Cardiac muscle cell (in vitro differentiated cells and primary cell): ENCODE measurements at regions not wholly inside any gene's neighbourhood (a gene's known extent, or its start where the extent isn't known, plus 50 kb on each side); places are given as distances from the start of the nearest gene placed in this dataset.

Experiments
- DNase-seq, 2 donors: peaks; one replicate each; pipeline versions ENCODE4 v3.0.0 to v3.0.0-alpha.2; 2010 to 2017; ENCODE audit warnings: low read depth in 1 of 2, low spot score in 1 of 2
- H3K27ac ChIP-seq: fragments of 200-600 bp; sonication (generic); 2 replicates; pipeline ENCODE4 v1.5.1; 2016
- H3K27me3 ChIP-seq: fragments of 200-600 bp; sonication (generic); 2 replicates; pipeline ENCODE4 v1.6.0; 2016; ENCODE audit warnings: control low read depth
- H3K36me3 ChIP-seq: fragments of 200-600 bp; sonication (generic); 2 replicates; pipeline ENCODE4 v1.5.1; 2016; ENCODE audit warnings: control low read depth
- H3K4me1 ChIP-seq: fragments of 200-600 bp; sonication (generic); 2 replicates; pipeline ENCODE4 v1.8.1; 2017; ENCODE audit warnings: low read depth, mild to moderate bottlenecking, mixed run types
- H3K4me3 ChIP-seq: fragments of 200-600 bp; sonication (generic); 2 replicates; pipeline ENCODE4 v1.5.1; 2016; ENCODE audit warnings: mild to moderate bottlenecking
- H3K9me3 ChIP-seq: fragments of 200-600 bp; sonication (generic); 2 replicates; pipeline ENCODE4 v1.5.1; 2017; ENCODE audit warnings: low read depth, mild to moderate bottlenecking, control low read depth
- TF ChIP-seq, protein P1 (sequence below): IDR thresholded peaks from 2 replicates; pipeline ENCODE4 v1.5.1; 2012; ENCODE audit warnings: low read depth, mild to moderate bottlenecking, low read length

DNA sequence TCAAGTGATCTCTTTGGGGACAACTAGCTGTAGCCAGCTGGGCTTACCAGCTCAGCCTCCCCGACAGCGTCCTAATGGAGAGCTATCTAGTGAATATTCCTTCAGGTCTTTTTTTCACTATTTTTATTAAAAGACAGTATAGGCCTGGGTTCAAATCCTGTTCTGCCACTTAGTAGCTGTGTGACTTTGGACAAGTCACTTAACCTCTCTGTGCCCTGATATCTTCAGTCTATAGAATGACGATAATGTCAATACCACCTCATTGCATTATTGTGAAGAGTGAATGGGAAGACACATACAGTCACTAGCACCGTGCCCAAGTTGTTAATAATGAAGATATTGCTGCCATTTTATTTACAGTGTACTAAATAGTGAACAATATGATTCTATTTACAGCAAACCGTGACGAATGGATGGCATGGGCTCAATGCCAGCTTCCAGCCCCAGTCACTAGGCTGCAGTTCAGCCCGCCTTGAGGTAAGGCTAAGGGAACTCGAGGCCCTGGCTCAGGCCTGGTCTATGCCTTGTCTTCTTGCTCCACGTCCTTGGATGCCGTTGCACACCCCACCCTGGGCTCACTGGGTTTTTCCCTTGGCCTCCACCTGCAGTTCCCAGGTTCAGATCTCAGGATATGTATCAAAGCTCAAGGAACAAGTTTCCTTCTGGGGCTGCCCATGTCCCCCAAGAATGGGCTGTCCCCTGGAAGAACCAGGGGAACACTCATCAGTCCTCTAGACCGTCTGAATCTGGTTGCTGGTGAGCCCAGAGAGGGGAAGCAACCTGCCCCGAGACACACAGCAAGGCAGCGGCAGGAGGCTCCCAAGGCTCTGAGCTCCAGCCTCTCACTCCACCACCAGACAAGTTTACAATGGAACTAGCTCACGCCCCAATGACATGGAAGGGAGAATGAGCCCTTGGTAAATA lies 95.4 kb upstream of the TNRC6C start:
- TF ChIP-seq, protein P1, sequence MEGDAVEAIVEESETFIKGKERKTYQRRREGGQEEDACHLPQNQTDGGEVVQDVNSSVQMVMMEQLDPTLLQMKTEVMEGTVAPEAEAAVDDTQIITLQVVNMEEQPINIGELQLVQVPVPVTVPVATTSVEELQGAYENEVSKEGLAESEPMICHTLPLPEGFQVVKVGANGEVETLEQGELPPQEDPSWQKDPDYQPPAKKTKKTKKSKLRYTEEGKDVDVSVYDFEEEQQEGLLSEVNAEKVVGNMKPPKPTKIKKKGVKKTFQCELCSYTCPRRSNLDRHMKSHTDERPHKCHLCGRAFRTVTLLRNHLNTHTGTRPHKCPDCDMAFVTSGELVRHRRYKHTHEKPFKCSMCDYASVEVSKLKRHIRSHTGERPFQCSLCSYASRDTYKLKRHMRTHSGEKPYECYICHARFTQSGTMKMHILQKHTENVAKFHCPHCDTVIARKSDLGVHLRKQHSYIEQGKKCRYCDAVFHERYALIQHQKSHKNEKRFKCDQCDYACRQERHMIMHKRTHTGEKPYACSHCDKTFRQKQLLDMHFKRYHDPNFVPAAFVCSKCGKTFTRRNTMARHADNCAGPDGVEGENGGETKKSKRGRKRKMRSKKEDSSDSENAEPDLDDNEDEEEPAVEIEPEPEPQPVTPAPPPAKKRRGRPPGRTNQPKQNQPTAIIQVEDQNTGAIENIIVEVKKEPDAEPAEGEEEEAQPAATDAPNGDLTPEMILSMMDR, result no peak
- DNase-seq, result no peak
- H3K36me3 ChIP-seq, result no peaks in the 10 kb centered on the region

DNA sequence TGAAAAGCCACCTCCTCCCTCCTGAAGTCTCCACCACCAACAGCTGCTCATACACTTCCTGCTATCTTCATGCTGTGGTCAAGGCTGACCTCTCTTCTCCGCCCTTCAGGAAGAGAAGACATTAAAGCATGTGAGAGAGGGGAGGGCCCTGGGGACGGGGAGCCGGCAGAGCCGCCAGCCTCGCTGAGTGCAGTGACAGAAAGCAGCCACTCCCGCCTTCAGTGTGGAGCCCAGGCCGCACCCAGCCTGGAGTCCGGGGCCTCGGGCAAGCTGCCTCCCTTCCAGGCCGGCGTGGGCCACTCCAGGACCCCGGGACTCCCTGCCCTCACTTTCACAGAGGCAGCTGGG lies 94.7 kb upstream of the TNRC6C start:
- Histone ChIP-seq H3K27me3 (no peaks in the 10 kb centered on the region), H3K27ac (no peak overlapping the region), H3K9me3 (no peaks in the 10 kb centered on the region), H3K4me3 (no peak overlapping the region), H3K4me1 (peaks cover 4% of the 10 kb centered on the region), H3K36me3 (no peaks in the 10 kb centered on the region)
- TF ChIP-seq, protein P1, result no peak
- DNase-seq, result peak in 1 of 2 donors; percentile 42

More for the DNA sequence above, 95.4 kb upstream of the TNRC6C start:
- no peaks in the 10 kb centered on the region for H3K9me3 ChIP-seq
- H3K4me3 ChIP-seq, result no peak overlapping the region
- peaks cover 4% of the 10 kb centered on the region for H3K4me1 ChIP-seq
- no peaks in the 10 kb centered on the region for H3K27me3 ChIP-seq
- no peak overlapping the region for H3K27ac ChIP-seq

DNA sequence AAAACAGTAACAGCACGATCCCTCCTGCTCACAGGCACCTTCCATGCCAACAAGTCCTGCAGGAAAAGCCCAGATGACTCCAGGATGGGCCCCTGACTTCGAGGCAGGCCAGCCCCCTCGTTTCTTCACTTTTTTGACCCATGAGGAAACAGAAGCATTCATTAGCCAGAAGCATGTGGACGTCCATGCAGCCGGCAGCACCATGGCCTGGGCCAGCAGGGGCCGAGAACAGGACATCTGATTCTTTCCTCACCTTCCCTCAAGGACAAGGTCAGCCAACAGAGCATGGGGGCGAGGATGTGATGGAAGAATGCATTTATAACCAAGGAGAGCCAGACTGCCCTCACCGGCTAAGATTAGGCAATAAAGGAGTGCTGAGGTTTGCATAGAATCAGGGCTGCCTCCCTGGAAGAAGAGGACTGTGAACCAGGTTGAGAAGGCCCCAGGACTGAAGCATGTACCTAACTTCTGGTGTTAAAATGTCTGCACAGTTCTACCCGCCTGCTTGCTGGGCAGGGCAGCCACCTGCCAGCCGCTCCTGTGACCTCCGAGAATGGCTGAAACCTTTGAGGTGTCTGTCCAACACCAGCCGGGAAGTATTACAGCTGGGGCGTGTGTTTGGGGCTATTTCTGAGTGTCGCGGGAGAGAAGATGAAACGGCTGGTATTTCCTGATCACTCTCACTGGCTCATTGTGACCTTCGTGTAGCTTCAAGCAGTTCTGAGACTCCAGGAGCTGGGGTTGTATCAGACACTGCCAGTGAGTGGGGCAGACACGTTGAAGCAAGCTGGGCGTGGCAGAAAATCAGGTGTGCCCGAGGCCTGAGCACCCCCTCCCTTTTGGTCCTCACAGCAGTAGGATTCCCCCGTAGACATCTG lies 94.0 kb upstream of the TNRC6C start:
- TF ChIP-seq, protein P1, result no peak

DNA sequence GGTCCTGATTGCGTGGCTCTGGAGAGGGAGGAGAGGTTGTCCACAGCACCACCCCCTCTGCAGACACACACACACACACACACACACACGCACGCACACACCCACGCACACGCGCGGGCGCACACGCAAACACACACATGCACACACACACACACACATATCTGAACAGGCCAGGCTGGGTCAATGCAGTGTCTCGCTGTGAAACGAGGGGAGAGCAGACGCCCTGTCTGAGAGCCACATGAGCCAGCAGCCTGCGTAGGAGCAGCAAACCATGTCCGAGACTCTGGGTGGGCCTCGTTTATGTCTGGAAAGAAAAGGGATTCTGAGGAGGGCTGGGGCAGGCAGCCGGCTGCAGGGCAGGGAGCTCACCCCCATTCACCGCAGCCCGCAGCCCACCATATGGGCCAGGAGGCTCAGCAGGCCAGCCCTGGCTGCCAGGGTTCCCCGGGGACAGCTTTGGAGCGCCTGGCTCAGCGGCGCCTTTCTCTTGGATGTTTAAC lies 93.3 kb upstream of the TNRC6C start:
- TF ChIP-seq, protein P1, result no peak
- H3K27me3 ChIP-seq, result no peaks in the 10 kb centered on the region
- H3K36me3 ChIP-seq, result no peaks in the 10 kb centered on the region
- no peak overlapping the region for H3K27ac ChIP-seq
- no peaks in the 10 kb centered on the region for H3K9me3 ChIP-seq
- H3K4me3 ChIP-seq, result no peak overlapping the region
- H3K4me1 ChIP-seq, result peaks cover 4% of the 10 kb centered on the region
- peak in 1 of 2 donors; percentile 10 for DNase-seq

More for the DNA sequence above, 94.0 kb upstream of the TNRC6C start:
- Histone ChIP-seq H3K36me3 (no peaks in the 10 kb centered on the region), H3K4me3 (no peak overlapping the region), H3K4me1 (peaks cover 4% of the 10 kb centered on the region), H3K9me3 (no peaks in the 10 kb centered on the region), H3K27ac (no peak overlapping the region), H3K27me3 (no peaks in the 10 kb centered on the region)
- DNase-seq, result no peak

DNA sequence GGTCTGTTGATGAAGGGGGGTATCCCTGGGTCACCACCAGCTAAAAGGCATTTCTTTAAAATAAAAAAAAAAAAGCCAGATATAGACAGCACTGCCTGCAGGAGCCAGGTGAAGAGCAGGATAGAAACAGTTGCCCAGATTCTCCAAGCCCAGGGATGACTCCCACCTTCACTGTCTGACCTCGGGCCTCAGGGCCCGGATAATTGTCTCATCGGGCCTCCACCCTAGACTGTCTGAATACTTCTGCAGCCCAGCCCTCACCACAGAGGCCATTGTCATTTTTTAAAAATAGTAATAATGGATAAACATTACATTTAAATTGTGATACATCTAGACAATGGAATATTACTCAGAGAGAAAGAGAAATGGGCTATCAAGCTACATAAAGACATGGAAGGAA lies 92.8 kb upstream of the TNRC6C start:
- Histone ChIP-seq H3K36me3 (no peaks in the 10 kb centered on the region), H3K4me1 (peaks cover 4% of the 10 kb centered on the region), H3K4me3 (no peak overlapping the region), H3K27me3 (no peaks in the 10 kb centered on the region), H3K9me3 (no peaks in the 10 kb centered on the region), H3K27ac (no peak overlapping the region)
- DNase-seq, result no peak
- TF ChIP-seq, protein P1, result no peak
